OCI-LY1 (cell line): ENCODE measurements at regions not wholly inside any gene's neighbourhood (a gene's known extent, or its start where the extent isn't known, plus 50 kb on each side); places are given as distances from the start of the nearest gene placed in this dataset.

ENCODE experiments used
- EZH2 ChIP-seq: fragments of 200-600 bp; sonication (generic), shearing (Covaris generic); IDR thresholded peaks from 2 replicates; pipeline ENCODE4 v1.8.0; 2017; ENCODE audit warnings: borderline replicate concordance, mixed run types, mild to moderate bottlenecking, antibody characterized with exemption, low read length, moderate library complexity, mixed read lengths
- TF ChIP-seq, protein P1 (sequence below): fragments of 200-600 bp; sonication (generic), shearing (Covaris generic); IDR thresholded peaks from 2 replicates; pipeline ENCODE4 v1.5.1; 2017; ENCODE audit warnings: mild to moderate bottlenecking, antibody characterized with exemption, low read length, moderate library complexity, mixed read lengths

DNA sequence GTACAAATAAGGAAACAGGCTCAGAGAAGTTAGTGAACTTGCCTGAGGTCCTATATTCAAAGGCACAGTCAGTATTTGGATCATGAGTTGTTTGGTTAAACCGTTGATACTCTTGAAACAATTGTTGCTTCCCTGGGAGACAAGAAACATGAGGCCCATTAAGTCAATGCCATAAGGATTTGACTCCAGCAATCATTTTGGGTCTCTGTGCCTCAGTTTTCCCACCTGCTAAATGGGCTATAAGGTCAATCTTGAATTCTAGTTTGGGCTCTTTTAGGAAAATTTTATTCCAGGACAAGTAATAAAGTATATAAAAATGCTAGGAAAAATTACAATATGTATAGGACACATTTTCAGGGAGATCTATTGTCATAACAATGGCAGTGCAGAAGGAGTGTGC, 202.1 kb downstream of the TMEM26 start:
- TF ChIP-seq, protein P1, sequence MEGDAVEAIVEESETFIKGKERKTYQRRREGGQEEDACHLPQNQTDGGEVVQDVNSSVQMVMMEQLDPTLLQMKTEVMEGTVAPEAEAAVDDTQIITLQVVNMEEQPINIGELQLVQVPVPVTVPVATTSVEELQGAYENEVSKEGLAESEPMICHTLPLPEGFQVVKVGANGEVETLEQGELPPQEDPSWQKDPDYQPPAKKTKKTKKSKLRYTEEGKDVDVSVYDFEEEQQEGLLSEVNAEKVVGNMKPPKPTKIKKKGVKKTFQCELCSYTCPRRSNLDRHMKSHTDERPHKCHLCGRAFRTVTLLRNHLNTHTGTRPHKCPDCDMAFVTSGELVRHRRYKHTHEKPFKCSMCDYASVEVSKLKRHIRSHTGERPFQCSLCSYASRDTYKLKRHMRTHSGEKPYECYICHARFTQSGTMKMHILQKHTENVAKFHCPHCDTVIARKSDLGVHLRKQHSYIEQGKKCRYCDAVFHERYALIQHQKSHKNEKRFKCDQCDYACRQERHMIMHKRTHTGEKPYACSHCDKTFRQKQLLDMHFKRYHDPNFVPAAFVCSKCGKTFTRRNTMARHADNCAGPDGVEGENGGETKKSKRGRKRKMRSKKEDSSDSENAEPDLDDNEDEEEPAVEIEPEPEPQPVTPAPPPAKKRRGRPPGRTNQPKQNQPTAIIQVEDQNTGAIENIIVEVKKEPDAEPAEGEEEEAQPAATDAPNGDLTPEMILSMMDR = no peak
- TF ChIP-seq EZH2 = no peak
